ENCODE measurements at regions not wholly inside any gene's neighbourhood (a gene's known extent, or its start where the extent isn't known, plus 50 kb on each side); places are given as distances from the start of the nearest gene placed in this dataset.
"Not testable (repeated sequence)": the region's sequence is repeated elsewhere in the genome, so short reads cannot be mapped to it uniquely, and the experiment has no call there.

DNA sequence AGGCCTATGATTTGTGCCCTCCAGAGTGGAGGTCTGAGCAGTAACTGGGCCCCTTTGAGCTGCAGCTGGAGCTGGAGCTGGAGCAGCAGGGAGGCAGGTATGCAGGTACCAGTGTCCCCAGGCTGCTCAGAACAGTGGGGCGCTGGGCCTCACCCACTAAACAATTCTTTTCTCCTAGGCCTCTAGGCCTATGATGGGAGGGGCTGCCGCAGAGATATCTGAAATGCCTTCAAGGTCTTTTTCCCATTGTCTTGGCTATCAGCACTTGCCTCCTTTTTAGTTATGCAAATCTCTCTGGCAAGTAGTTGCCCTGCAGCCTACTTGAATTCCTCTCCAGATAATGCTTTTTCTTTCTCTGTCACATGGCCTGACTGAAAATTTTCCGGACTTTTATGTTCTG is 79.7 kb upstream of the OTUD4 start:
- TF ChIP-seq, protein P1, sequence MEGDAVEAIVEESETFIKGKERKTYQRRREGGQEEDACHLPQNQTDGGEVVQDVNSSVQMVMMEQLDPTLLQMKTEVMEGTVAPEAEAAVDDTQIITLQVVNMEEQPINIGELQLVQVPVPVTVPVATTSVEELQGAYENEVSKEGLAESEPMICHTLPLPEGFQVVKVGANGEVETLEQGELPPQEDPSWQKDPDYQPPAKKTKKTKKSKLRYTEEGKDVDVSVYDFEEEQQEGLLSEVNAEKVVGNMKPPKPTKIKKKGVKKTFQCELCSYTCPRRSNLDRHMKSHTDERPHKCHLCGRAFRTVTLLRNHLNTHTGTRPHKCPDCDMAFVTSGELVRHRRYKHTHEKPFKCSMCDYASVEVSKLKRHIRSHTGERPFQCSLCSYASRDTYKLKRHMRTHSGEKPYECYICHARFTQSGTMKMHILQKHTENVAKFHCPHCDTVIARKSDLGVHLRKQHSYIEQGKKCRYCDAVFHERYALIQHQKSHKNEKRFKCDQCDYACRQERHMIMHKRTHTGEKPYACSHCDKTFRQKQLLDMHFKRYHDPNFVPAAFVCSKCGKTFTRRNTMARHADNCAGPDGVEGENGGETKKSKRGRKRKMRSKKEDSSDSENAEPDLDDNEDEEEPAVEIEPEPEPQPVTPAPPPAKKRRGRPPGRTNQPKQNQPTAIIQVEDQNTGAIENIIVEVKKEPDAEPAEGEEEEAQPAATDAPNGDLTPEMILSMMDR (IDR thresholded peaks at IDR 0.05; ENCODE audit: extremely low read depth, insufficient read depth, missing control alignments): no peak
- in situ Hi-C loops (cut with MboI; ENCODE audit: low pct_unique_long_range_greater_than_20kb, low sequenced_read_pairs, unreplicated experiment): no loop called here
- DNase-seq (ENCODE audit: low spot score): no peak

DNA sequence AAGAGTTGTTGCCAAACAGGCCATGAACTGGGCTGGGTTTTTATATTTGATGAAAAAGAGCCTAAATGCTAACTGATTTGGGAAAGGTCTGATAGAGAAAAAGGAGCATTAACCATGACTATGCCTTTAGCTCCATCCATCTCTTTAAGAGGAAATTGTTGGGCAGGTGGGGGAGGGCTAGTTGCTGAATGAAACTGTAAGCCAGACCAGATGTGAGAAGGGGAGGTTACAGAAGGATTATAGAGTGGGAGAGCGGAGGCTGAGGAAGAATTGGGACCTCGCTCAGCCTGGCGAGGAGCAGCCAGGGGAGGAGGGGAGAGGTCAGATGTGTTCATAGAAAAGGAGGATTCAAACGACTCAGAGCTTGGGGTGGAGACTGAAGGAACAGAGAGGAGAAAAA is 74.9 kb upstream of the OTUD4 start:
- in situ Hi-C loops (cut with MboI; ENCODE audit: low pct_unique_long_range_greater_than_20kb, low sequenced_read_pairs, unreplicated experiment); DNase-seq (ENCODE audit: low spot score): not testable (repeated sequence)

DNA sequence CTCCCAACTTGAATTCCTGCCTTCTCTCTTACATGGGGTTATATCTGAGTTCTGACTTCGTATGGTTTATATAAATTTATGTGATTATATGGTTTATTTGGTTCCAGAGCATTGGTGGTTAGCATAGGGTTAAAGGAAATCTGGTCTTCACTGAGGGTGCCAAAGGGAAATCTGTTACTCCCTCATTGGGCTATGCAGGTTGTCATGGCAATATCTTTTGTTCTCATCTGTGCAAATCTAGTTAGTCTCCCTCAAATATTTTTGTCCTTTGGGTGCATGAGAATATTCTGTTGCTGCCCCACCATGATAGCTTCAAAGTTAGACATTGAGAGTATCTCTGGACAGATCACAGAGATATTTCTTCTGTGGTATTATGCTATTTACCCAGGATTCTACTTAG is 71.8 kb upstream of the OTUD4 start:
- DNase-seq (ENCODE audit: low spot score): no peak
- in situ Hi-C loops (cut with MboI; ENCODE audit: low pct_unique_long_range_greater_than_20kb, low sequenced_read_pairs, unreplicated experiment): no loop called here
- TF ChIP-seq, protein P1 (IDR thresholded peaks at IDR 0.05; ENCODE audit: extremely low read depth, insufficient read depth, missing control alignments): no peak

DNA sequence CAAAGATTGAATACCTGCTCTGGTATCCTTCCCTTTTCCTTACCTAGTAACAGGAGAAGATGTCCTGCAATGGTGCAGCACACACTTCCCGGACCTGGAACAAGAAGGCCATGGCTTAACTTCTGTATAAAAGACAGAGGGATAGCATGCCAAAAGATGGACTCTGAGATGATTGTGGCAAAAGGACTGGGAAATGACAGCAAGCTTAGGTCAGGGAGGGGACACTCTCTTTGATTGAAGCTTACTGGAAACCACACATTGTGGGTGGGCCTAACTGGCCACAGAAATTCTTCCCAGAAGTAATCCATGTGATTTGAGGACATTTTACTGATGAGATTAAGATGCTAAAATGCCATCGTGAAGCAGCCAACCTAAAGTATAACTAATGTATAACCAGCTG is 71.0 kb upstream of the OTUD4 start:
- TF ChIP-seq, protein P1 (IDR thresholded peaks at IDR 0.05; ENCODE audit: extremely low read depth, insufficient read depth, missing control alignments): no peak

GRCh38 chr4:145248971-145249370 is 68.6 kb upstream of the OTUD4 start:
- no peak for DNase-seq (ENCODE audit: low spot score)
- in situ Hi-C loops (cut with MboI; ENCODE audit: low pct_unique_long_range_greater_than_20kb, low sequenced_read_pairs, unreplicated experiment): loop anchor here (25.0 kb wide), 1 partner anchor 313 kb away; no protein-coding TSS in a partner anchor

More for the DNA sequence above, 71.0 kb upstream of the OTUD4 start:
- no peak for DNase-seq (ENCODE audit: low spot score)
- in situ Hi-C loops (cut with MboI; ENCODE audit: low pct_unique_long_range_greater_than_20kb, low sequenced_read_pairs, unreplicated experiment): no loop called here

DNA sequence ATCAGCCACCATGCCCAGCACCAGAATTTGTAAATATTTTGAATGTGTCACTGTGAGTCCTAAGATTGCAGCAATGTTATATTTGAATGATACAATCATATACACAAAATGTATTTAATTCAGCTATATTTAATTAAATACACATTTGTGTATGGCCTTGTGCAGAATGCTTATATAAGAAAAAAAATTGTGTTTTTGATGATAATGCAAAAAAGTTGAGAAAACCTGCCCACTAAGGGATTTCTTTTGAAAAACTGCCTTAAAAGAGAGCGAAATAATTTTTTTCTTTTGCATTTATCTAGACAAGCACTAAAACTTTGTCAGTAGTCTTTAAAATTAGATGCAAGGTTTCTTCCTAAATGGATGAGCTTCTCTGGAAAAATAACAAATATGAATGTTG is 68.1 kb upstream of the OTUD4 start:
- TF ChIP-seq, protein P1 (IDR thresholded peaks at IDR 0.05; ENCODE audit: extremely low read depth, insufficient read depth, missing control alignments): no peak
- in situ Hi-C loops (cut with MboI; ENCODE audit: low pct_unique_long_range_greater_than_20kb, low sequenced_read_pairs, unreplicated experiment): loop anchor here (25.0 kb wide), 1 partner anchor 314 kb away; no protein-coding TSS in a partner anchor
- DNase-seq (ENCODE audit: low spot score): no peak

More at GRCh38 chr4:145248971-145249370, 68.6 kb upstream of the OTUD4 start:
- TF ChIP-seq, protein P1 (IDR thresholded peaks at IDR 0.05; ENCODE audit: extremely low read depth, insufficient read depth, missing control alignments): no peak

- in situ Hi-C loops (cut with MboI; ENCODE audit: low pct_unique_long_range_greater_than_20kb, low sequenced_read_pairs, unreplicated experiment): loop anchor here (25.0 kb wide), 1 partner anchor 328 kb away; no protein-coding TSS in a partner anchor
- TF ChIP-seq, protein P1 (IDR thresholded peaks at IDR 0.05; ENCODE audit: extremely low read depth, insufficient read depth, missing control alignments): peak; percentile 75
- DNase-seq (ENCODE audit: low spot score): peak; percentile 71
Observed at GRCh38 chr4:145234091-145234706, 53.8 kb upstream of the OTUD4 start.
